ENCODE measurements at regions not wholly inside any gene's neighbourhood (a gene's known extent, or its start where the extent isn't known, plus 50 kb on each side); places are given as distances from the start of the nearest gene placed in this dataset.

- ATAC-seq (replicated peaks; ENCODE audit: extremely low read depth, poor library complexity, severe bottlenecking) (no peak), DNase-seq (ENCODE audit: low spot score in 2 of 2) (no peak)
- peaks cover 4% of the 10 kb centered on the region for H3K36me3 Mint-ChIP-seq (ENCODE audit: insufficient read depth)
- no peaks in the 10 kb centered on the region for H3K9me3 Mint-ChIP-seq
- H3K27ac Mint-ChIP-seq (ENCODE audit: low read depth) = no peak overlapping the region
- peaks cover 8% of the 10 kb centered on the region for H3K4me1 Mint-ChIP-seq
- H3K27me3 Mint-ChIP-seq = peaks cover 28% of the 10 kb centered on the region
- H3K4me3 Mint-ChIP-seq = peak overlapping the region; percentile 77
Measured at GRCh38 chr2:177147834-177148445, 64.7 kb upstream of the HNRNPA3 start.

- peaks cover 8% of the 10 kb centered on the region for H3K4me1 Mint-ChIP-seq
- H3K27ac Mint-ChIP-seq (ENCODE audit: low read depth) = peak overlapping the region; percentile 4
- peak; percentile 83 for ATAC-seq (replicated peaks; ENCODE audit: extremely low read depth, poor library complexity, severe bottlenecking)
- peak; percentile 57 to 61 for DNase-seq (ENCODE audit: low spot score in 2 of 2)
- H3K9me3 Mint-ChIP-seq = no peaks in the 10 kb centered on the region
- H3K36me3 Mint-ChIP-seq (ENCODE audit: insufficient read depth) = peaks cover 4% of the 10 kb centered on the region
- H3K27me3 Mint-ChIP-seq = peaks cover 28% of the 10 kb centered on the region
- H3K4me3 Mint-ChIP-seq = peak overlapping the region; percentile 77
Measured at GRCh38 chr2:177148477-177149154, 64.0 kb upstream of the HNRNPA3 start.

DNA sequence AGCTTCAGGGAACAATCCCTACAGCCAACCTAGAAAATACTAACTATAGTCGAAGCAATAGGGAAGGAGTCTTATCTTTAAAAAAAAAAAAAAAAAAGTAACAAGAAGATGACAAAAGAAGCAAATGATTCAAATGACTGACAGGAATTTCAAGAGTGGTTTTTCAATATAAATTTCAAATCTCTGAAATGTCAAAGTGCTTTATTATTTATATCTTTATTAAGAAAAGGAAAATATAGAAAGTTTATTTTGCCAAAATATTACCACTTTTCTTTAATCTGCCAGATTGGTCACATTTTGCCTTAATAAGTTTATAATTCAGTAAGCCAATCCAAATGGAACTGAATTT, 63.5 kb upstream of the HNRNPA3 start:
- Mint-ChIP-seq H3K27me3 (peaks cover 28% of the 10 kb centered on the region), H3K9me3 (no peaks in the 10 kb centered on the region), H3K4me1 (peaks cover 8% of the 10 kb centered on the region), H3K4me3 (peak overlapping the region; percentile 77), H3K36me3 (ENCODE audit: insufficient read depth) (peaks cover 4% of the 10 kb centered on the region), H3K27ac (ENCODE audit: low read depth) (no peak overlapping the region)
- ATAC-seq (replicated peaks; ENCODE audit: extremely low read depth, poor library complexity, severe bottlenecking) (no peak), DNase-seq (ENCODE audit: low spot score in 2 of 2) (no peak)

- Mint-ChIP-seq H3K4me1 (peaks cover 2% of the 10 kb centered on the region), H3K4me3 (no peak overlapping the region), H3K27me3 (peaks cover 20% of the 10 kb centered on the region), H3K27ac (ENCODE audit: low read depth) (no peak overlapping the region), H3K9me3 (no peaks in the 10 kb centered on the region), H3K36me3 (ENCODE audit: insufficient read depth) (peaks cover 2% of the 10 kb centered on the region)
- no peak for DNase-seq (ENCODE audit: low spot score in 2 of 2)
- no peak for ATAC-seq (replicated peaks; ENCODE audit: extremely low read depth, poor library complexity, severe bottlenecking)
Measured at GRCh38 chr2:177153805-177154204, 58.8 kb upstream of the HNRNPA3 start.

- no peak for DNase-seq (ENCODE audit: low spot score in 2 of 2)
- no peaks in the 10 kb centered on the region for H3K4me1 Mint-ChIP-seq
- H3K36me3 Mint-ChIP-seq (ENCODE audit: insufficient read depth) = no peaks in the 10 kb centered on the region
- peaks cover 10% of the 10 kb centered on the region for H3K27me3 Mint-ChIP-seq
- no peak overlapping the region for H3K27ac Mint-ChIP-seq (ENCODE audit: low read depth)
- no peak overlapping the region for H3K4me3 Mint-ChIP-seq
- H3K9me3 Mint-ChIP-seq = no peaks in the 10 kb centered on the region
- no peak for ATAC-seq (replicated peaks; ENCODE audit: extremely low read depth, poor library complexity, severe bottlenecking)
Measured at GRCh38 chr2:177154809-177155208, 57.8 kb upstream of the HNRNPA3 start.

- H3K4me3 Mint-ChIP-seq = no peak overlapping the region
- H3K4me1 Mint-ChIP-seq = no peaks in the 10 kb centered on the region
- H3K9me3 Mint-ChIP-seq = no peaks in the 10 kb centered on the region
- H3K36me3 Mint-ChIP-seq (ENCODE audit: insufficient read depth) = no peaks in the 10 kb centered on the region
- peaks cover 8% of the 10 kb centered on the region for H3K27me3 Mint-ChIP-seq
- no peak overlapping the region for H3K27ac Mint-ChIP-seq (ENCODE audit: low read depth)
- DNase-seq (ENCODE audit: low spot score in 2 of 2) (no peak), ATAC-seq (replicated peaks; ENCODE audit: extremely low read depth, poor library complexity, severe bottlenecking) (no peak)
Measured at GRCh38 chr2:177155631-177156030, 57.0 kb upstream of the HNRNPA3 start.

- no peak overlapping the region for H3K4me3 Mint-ChIP-seq
- H3K27me3 Mint-ChIP-seq = peaks cover 7% of the 10 kb centered on the region
- peaks cover 17% of the 10 kb centered on the region for H3K4me1 Mint-ChIP-seq
- ATAC-seq (replicated peaks; ENCODE audit: extremely low read depth, poor library complexity, severe bottlenecking) (no peak), DNase-seq (ENCODE audit: low spot score in 2 of 2) (no peak)
- H3K36me3 Mint-ChIP-seq (ENCODE audit: insufficient read depth) = peaks cover 1% of the 10 kb centered on the region
- no peaks in the 10 kb centered on the region for H3K9me3 Mint-ChIP-seq
- no peak overlapping the region for H3K27ac Mint-ChIP-seq (ENCODE audit: low read depth)
Measured at GRCh38 chr2:177161741-177162460, 50.7 kb upstream of the HNRNPA3 start.

Data from central memory CD8-positive, alpha-beta T cell (primary cell).